Body of pancreas (tissue), 4 donors: ENCODE measurements at regions not wholly inside any gene's neighbourhood (a gene's known extent, or its start where the extent isn't known, plus 50 kb on each side); places are given as distances from the start of the nearest gene placed in this dataset.

Experiments
- POLR2A ChIP-seq, 3 donors: fragments of 450-650 bp; IDR thresholded peaks; one replicate each; pipeline ENCODE4 v1.6.1; 2016; ENCODE audit warnings: antibody characterized with exemption in 3 of 3, mild to moderate bottlenecking in 2 of 3
- TF ChIP-seq, protein P1 (sequence below), 7 experiments: fragments of 450-650 bp in 4 of 7; fragments of 200-600 bp in 3 of 7; sonication (generic) in 3 of 7; IDR thresholded peaks; one replicate each; pipeline ENCODE4 v1.5.1; 2016 to 2019; ENCODE audit warnings: antibody characterized with exemption in 7 of 7

DNA sequence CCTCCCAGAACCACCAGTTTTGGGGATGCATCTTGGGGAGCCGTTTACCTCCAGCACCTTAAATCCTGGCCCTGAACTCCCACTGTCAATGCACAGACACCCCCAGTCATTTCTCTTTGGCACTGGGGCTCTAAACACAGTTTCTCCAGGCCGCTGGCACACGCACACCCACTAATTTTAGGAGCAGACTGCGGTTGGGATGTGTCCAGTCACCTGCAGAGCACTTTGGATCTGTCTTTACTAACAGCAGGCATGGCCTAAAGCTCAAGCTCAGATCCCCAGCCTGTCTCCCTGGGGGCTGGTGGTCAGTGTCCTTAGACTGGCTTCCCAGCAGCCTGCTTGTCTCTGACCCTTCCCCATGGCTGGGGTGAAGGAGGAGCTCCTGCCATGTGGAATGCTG is 49.9 kb downstream of the SYNE3 start:
- TF ChIP-seq, protein P1, sequence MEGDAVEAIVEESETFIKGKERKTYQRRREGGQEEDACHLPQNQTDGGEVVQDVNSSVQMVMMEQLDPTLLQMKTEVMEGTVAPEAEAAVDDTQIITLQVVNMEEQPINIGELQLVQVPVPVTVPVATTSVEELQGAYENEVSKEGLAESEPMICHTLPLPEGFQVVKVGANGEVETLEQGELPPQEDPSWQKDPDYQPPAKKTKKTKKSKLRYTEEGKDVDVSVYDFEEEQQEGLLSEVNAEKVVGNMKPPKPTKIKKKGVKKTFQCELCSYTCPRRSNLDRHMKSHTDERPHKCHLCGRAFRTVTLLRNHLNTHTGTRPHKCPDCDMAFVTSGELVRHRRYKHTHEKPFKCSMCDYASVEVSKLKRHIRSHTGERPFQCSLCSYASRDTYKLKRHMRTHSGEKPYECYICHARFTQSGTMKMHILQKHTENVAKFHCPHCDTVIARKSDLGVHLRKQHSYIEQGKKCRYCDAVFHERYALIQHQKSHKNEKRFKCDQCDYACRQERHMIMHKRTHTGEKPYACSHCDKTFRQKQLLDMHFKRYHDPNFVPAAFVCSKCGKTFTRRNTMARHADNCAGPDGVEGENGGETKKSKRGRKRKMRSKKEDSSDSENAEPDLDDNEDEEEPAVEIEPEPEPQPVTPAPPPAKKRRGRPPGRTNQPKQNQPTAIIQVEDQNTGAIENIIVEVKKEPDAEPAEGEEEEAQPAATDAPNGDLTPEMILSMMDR (IDR thresholded peaks at IDR 0.05), result no peak
- TF ChIP-seq POLR2A (IDR thresholded peaks at IDR 0.05), result no peak
